Stimulated activated naive CD8-positive, alpha-beta T cell treated with anti-CD3 and anti-CD28 coated beads, Interleukin-15, Interleukin-2, amounts not matched to agents 100 U/mL and 50 U/mL, for 24 hours (primary cell): ENCODE measurements at regions not wholly inside any gene's neighbourhood (a gene's known extent, or its start where the extent isn't known, plus 50 kb on each side); places are given as distances from the start of the nearest gene placed in this dataset.
"Not testable (repeated sequence)": the region's sequence is repeated elsewhere in the genome, so short reads cannot be mapped to it uniquely, and the experiment has no call there.

Experiments
- ATAC-seq: fragments of 150-1000 bp; cut with Tn5 transposase; one replicate; pipeline ENCODE4 v1.10.0; 2021
- DNase-seq: peaks from one replicate; pipeline ENCODE4 v3.0.0; 2021

DNA sequence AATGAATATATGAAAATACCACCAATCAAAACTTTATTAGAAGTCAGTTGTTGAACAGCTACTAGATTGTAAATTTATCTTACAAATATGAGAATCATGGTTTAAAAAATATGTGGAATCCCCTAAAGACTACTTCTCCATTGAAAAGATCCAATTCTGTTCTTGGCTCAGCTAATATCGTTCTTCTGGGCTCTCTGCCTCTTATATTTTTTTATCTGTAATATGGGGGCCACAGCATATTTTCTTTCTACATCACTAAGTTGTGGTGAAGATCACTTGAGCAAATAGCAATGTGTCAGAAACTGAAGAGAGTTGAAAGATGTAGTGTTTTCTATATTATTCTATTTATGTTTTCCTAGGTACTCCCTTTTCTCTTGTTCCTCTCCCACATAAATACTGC lies 198.1 kb downstream of the FZD1 start:
- no peak for DNase-seq
- ATAC-seq: no peak

DNA sequence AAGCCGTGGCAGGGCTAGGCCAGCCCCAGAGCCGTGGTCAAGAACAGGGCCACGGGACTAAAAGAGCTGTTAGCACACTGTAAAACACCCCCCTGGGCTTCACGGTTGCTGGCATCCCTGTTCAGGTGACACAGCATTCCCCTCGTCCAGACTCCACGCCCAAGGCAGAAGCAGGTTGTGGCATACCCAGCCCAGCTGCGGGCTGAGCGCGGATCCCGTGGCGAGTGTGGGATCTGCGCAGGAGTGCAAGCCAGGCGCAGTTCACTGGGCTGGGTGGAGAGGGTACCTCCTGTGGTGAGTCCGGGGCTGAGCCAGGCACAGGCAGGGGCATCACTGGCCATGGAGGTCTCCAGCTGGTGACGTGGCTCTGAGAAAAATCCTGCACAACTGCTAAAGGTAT lies 199.1 kb downstream of the FZD1 start:
- no peak for DNase-seq
- no peak for ATAC-seq

DNA sequence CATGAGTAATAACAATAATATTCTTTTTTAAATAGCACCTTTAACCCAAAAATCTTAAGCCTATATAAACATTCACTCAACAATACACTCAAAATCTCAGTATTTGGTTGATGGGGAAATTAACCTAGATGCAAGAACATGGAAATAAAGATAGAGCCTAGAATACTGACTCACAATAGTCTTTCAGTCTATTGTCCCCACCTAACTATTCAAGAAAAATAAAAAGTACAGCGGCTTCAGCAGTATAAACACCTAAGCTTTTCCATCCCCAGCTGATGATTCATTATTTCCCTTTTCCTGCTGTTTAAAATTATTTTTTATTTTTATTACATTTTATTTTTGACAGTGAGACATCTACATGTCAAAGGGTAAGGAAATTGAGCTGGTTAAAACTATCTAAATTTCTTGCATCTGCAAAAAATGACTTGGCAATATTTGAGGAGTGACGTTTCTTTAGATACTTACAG lies 201.4 kb downstream of the FZD1 start:
- ATAC-seq (no peak), DNase-seq (no peak)

DNA sequence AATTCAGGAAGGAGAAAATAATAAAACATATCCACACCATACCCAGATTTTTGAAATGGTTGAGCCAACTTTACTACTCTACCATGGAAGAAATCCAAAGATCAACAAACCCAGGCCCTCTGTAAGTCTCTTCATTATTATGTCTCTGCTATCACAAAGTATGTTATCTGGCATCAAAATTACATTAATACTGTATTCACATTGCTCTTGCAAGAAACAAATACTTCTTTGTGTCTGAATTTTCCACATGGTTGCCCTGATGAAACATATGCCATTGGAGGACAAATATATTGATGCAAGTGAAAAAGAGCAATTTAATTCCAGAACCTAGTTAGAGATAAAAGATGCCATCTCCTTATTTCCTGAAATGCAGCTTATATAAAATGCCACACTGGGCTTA lies 204.0 kb downstream of the FZD1 start:
- no peak for ATAC-seq
- no peak for DNase-seq

DNA sequence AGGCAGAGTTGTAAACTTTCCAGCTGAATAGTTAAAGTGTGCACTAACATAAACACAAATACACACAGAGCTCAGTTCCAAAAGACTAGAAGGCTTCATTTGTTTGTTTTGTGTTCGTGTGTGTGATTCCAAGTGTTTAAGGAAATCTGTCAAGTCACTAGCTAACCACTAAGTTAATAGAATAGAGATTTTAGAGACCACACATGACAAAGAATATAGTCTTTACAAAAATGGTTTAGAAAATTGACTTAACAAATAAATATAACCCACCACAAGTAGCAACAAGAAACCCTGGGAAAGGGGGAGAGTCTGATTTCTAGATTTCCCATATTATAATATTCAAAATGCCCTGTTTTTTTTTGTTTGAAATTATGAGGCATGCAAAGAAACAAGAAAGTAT lies 209.4 kb downstream of the FZD1 start:
- no peak for DNase-seq

DNA sequence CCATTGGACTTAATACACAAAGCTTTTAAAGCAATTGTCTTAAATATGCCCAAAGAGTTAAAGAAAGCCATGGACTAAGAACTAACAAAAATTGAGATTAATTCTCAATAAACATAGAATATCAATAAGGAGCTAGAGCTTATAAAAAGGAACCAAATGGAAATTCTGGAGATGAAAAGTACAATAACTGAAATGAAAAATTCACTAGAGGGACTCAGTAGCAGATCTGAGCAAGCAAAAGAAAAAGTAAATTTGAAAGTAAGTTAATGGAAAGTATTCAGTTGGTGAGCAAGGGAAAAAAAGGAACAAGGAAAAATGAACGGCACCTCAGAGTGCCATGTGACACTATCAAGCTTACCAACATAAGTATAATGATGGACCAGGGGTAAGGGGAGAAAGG lies 209.8 kb downstream of the FZD1 start:
- DNase-seq (no peak), ATAC-seq (no peak)

More for the DNA sequence above, 209.4 kb downstream of the FZD1 start:
- no peak for ATAC-seq

DNA sequence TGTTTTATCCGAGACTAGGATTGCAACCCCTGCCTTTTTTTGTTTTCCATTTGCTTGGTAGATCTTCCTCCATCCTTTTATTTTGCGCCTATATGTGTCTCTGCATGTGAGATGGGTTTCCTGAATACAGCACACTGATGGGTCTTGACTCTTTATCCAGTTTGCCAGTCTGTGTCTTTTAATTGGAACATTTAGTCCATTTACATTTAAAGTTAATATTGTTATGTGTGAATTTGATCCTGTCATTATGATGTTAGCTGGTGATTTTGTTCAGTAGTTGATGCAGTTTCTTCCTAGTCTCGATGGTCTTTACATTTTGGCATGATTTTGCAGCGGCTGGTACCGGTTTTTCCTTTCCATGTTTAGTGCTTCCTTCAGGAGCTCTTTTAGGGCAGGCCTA lies 216.2 kb downstream of the FZD1 start:
- not testable (repeated sequence) for DNase-seq, ATAC-seq

DNA sequence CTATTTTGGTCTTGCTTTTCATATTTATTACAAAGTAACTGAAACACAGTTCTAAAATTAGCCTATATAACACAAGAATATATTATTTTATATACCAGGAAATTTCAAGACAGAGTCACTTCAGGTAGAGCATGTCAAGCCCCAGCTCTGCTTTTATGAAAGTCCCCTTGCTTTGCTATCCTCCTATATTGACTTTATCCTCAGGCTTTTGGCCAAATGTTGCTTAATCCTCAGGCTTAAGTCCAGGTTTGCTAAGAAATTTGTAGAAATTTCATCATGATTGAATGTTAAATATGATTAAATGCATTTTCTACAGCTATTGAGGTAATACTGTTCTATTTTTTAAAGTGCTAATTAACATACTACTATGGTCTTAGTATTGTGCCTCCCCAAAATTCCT lies 227.6 kb downstream of the FZD1 start:
- DNase-seq (no peak), ATAC-seq (no peak)

DNA sequence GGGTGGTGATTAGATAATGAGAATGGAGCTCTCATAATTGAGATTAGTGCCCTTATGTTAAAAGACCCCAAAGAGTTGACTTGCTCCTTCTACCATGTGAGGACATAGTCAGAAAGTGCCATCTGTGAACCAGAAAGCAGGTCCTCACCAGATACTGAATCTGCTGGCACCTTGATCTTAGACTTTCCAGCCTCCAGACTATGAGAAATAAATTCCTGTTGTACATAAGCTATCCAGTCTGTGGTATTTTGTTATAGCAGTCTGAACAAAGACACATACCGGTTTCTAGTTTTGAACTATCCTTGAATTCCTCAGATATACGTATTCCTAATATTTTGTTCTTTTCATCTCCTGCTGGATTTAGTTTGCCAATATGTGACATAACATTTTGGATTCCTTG lies 228.1 kb downstream of the FZD1 start:
- no peak for DNase-seq
- no peak for ATAC-seq

DNA sequence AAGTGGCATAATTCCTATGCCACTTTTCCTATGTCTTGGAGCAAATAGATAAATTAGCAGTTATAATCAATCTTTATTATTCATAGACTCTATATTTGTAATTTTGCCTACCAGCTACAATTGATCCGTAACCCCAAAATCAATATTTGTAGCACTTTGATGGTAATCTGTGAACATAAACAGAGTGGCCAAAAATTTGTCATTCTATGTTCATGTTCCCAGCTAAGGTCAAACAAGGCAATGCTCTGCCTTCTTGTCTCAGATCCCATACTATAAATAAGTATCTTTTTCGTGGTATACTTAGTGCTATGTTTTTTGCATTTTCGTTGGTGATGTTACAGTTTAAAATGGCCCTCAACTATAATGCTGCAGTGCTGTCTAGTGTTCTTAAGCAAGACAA lies 228.5 kb downstream of the FZD1 start:
- DNase-seq (no peak), ATAC-seq (no peak)

DNA sequence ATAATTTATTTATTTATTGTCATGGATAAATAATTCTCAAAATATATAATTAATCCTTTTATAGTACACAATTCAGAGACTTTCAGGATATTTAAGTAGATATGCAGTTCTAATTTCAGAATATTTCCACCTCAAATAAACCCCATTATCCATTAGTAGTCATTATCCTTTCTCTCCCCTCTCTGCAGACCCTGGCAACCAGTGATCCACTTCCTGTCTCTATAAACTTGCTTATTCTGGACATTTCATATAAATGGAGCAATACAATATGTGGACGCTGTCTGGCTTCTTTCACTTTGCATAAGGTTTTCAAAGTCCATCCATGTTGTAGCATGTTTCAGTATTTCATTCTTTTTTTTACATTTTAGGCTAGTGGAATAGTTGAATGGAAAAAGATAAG lies 230.2 kb downstream of the FZD1 start:
- ATAC-seq (no peak), DNase-seq (no peak)

DNA sequence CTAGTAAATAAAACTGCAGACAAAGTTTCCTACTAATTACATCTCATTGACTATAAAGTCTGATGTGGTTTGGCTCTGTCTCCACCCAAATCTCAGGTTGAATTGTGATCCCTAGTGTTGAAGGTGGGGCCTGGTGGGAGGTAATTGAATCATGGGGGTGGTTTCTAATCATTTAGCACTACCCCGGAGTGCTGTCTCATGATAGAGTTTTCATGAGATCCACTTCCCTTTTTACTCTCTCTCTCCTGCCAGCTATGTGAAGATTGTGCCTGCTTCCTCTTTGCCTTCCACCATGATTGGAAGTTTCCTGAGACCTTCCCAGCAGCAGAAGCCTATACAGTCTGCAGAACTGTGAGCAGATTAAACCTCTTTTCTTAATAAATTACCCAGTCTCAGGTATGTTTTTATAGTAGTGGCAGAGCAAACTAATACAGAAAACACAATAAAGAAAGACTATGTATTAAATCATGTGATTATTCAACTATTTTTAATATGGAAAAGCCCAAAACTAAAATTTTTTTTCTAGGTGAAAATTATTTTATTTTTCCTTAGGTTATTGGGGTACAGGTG lies 232.1 kb downstream of the FZD1 start:
- no peak for ATAC-seq
- no peak for DNase-seq

DNA sequence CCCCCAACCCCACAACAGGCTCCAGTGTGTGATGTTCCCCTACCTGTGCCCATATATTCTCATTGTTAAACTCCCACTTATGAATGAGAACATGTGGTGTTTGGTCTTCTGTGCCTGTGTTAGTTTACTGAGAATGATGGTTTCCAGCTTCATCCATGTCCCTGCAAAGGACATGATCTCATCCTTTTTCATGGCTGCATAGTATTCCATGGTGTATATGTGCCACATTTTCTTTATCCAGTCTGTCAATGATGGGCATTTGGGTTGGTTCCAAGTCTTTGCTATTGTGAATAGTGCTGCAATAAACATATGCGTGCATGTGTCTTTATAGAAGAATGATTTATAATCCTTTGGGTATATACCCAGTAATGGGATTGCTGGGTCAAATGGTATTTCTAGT lies 233.0 kb downstream of the FZD1 start:
- not testable (repeated sequence) for ATAC-seq, DNase-seq

DNA sequence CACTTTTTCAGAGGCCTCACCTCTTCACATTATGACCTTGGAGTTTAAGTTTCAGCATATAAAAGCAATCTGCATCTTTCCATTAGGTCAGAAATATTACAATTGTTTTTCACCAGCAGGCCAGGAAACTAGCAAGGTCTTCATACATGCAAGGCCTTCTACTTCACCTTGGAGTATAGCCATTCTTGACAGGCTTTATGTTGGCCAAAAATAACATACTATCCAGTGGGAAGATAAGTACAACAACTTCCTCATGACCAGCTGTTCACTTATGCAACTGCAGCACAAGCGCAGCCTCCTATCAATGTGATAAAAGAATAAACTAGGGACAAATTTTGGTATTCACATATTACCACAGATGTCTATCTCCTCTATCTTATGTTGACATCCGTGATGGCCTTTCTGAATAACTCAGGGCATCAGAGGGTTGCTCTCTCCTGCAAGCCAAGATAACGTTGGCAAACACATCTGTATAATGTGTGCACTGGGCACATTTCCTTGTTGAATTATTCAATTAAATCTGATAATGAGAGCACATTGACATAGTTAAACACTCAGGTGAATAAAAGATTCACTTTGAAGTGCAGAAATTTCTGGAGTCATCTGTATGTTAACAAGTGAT lies 239.8 kb downstream of the FZD1 start:
- ATAC-seq: no peak

DNA sequence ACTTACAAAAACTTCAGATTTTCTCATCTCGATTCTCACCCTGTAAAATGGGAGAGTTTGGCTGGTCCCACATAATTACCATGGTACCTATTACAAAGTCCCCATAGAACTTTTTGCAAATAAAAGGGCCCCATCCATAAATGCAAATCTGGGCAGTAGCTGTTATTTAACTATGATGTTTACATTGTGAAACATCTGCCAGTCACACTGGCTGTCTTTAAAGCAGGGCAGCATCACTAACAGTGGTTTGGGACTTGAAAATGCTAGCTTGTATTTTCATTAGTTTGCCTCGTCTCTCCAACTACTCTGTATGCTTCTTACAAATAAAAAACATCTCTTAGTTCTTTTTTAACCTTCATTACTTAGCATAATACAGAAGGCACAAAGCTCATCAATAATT lies 240.7 kb downstream of the FZD1 start:
- DNase-seq (no peak), ATAC-seq (no peak)

More for the DNA sequence above, 239.8 kb downstream of the FZD1 start:
- no peak for DNase-seq

DNA sequence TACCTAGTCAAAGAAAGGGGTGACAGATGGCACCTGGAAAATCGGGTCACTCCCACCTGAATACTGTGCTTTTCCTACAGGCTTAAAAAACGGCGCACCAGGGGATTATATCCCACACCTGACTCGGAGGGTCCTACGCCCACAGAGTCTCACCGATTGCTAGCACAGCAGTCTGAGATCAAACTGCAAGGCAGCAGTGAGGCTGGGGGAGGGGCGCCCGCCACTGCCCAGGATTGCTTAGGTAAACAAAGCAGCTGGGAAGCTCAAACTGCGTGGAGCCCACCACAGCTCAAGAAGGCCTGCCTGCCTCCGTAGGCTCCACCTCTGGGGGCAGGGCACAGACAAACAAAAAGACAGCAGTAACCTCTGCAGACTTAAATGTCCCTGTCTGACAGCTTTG lies 242.7 kb downstream of the FZD1 start:
- DNase-seq, ATAC-seq: not testable (repeated sequence)

DNA sequence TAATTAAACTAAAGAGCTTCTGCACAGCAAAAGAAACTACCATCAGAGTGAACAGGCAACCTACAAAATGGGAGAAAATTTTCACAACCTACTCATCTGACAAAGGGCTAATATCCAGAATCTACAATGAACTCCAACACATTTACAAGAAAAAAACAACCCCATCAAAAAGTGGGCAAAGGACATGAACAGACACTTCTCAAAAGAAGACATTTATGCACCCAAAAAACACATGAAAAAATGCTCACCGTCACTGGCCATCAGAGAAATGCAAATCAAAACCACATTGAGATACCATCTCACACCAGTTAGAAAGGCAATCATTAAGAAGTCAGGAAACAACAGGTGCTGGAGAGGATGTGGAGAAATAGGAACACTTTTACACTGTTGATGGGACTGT lies 247.6 kb downstream of the FZD1 start:
- not testable (repeated sequence) for ATAC-seq, DNase-seq

DNA sequence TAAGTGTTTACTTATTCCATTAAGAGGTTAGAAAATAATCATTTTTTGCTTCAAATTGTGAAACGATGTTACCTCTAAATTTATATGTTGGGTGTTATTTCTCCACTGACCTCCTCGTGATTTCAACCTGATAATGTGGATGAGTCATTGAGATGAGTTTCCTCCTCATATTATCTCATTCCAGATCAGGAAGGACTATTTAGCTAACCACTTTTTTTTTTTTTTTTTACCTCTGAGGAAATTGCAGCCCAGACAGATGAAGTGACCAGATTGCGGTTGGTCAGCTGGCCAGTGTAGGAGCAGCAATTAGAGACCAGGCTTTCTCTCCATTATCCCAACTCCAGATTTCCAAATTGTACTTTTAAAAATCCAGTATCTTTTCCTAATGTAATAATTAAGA lies 248.7 kb downstream of the FZD1 start:
- no peak for ATAC-seq
- DNase-seq: no peak

DNA sequence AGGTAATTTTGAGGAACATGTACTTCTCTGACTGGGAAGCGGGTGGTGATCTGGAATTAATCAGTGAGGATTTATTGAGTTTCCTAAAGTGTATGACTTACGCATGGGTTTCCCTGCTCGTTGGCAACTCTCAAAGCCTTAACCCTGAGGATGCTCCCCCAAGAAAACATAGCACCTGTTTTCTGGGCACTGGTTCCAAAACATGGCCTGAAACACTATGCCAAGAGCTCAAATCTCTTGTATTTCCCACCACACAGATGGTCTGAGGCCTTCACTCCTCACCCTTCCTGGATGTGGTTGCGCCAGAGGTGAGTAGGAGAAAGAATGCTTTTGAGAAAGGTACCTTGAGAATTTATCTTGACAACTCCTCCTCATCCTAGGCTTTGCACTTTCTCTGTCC lies 250.4 kb downstream of the FZD1 start:
- no peak for DNase-seq

DNA sequence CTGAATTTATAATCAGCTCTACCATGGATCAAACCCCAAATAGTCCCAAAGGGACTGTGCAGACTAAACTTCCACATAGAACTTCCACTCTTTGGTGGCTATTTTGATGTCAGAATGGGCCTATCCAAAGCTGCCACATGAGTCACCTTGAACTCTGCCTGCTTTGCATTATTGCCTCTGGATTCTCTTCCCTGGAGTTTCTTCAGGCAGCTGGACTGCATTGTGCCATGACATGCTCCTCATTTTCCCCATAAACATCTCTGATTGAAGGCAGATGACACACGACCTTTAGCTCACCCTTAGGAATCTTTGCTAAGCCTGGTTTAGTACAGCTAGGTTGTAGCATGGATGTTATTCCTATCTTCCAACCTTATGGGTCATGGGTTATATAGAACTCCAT lies 251.7 kb downstream of the FZD1 start:
- DNase-seq (no peak), ATAC-seq (no peak)

More for the DNA sequence above, 250.4 kb downstream of the FZD1 start:
- no peak for ATAC-seq

DNA sequence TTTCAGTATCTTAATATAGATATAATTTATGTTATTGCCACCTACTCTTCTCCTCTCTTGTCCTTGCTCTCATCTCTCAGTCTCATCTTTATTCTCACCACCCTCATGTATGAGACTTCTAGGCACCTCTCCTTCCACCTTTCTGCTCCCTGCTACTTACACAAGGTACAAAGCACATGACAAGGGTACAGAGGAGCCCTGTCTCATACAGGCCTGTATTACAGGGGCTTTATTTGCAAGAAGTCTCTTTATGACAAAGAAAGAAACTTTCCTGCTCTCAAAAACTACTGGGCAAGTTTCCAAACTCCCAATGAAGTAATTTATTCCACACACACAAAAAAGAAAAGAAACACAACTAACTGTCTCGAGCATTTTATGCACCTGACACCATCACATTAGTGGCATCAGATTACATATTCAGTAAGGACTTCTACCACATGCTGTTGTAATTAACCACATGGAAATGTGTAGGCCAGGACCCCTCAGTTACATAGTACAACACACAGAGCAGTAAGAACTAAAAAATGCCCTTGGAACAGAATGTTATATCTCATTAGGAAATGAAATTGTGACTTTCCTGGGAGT lies 253.1 kb downstream of the FZD1 start:
- ATAC-seq (no peak), DNase-seq (no peak)

DNA sequence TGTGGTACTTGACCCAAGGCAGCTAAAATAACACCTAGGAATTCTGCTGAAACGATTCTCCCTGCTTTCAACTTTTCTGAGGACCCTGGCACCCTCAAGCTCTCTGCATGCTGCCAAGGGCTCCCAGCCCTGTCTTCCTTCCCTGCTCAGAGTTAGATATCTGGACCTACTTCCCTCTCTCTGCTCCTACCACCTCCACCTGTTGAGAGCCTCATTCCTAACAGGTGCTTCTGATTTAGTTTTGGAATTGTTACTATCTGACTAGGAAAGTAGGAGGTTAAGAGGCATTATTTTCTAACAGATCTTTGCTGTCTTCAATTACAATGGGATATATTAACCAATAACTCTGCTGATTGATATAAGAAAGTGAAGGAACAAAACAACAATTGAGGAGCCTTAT lies 253.8 kb downstream of the FZD1 start:
- DNase-seq: no peak

DNA sequence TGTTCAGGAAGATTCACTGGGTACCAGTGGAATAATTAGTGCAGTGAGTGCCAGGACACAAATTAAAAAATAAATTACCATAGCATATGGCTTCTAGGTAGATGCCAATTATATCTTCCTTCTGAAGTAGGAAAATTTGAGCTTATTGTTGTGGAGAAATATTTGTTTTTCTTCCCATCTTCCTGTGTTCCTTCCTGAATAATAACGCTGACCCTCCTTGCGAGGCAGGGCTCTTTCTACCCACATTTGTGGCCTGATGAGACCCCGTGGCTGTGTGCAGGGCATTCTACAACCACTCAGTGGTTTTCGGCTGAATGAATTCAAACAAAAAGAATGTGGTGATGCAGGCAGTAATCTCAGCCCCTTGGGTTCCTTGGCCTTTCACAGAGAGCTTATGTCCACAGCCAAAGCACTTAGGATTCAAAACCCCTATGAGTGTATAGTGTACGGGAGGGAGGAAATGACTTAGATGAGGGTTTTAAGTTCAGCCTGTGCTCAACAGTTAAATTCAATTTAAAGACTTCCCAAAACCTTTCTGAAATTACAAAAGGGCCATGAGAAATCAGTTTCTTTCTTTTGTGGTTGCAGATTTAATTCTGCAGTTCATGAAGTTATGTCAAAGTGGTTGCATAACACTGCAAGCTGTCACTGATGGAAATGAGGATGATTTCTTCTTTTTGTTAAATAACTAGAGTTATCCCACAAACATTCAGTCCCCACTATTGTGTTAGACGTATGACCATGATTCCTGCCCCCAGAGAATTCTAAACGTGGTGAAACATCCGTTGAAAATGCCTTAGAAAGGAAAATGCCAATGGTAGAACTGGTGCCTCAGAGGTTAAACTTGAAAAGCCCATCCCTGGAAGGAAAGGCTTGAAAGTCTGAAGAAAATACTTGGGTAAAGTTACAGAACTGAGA lies 255.3 kb downstream of the FZD1 start:
- no peak for DNase-seq

More for the DNA sequence above, 253.8 kb downstream of the FZD1 start:
- ATAC-seq: no peak

More for the DNA sequence above, 255.3 kb downstream of the FZD1 start:
- ATAC-seq: no peak
